Spinal cord (tissue), 9 donors: ENCODE measurements at regions not wholly inside any gene's neighbourhood (a gene's known extent, or its start where the extent isn't known, plus 50 kb on each side); places are given as distances from the start of the nearest gene placed in this dataset.
"Not testable (repeated sequence)": the region's sequence is repeated elsewhere in the genome, so short reads cannot be mapped to it uniquely, and the experiment has no call there.

Source experiments
- DNase-seq, 6 donors: peaks; one replicate each; pipeline versions ENCODE4 v3.0.0 to v3.0.0-alpha.2; 2013 to 2015; ENCODE audit warnings: low spot score in 6 of 6, low read depth in 4 of 6
- H3K27ac ChIP-seq: one replicate; pipeline ENCODE4 v1.5.1; 2013; ENCODE audit warnings: low read depth, low read length, control low read depth
- H3K27me3 ChIP-seq: one replicate; pipeline ENCODE4 v1.6.1; 2013; ENCODE audit warnings: low read length; ENCODE audit not compliant: control insufficient read depth, insufficient read depth
- H3K36me3 ChIP-seq: one replicate; pipeline ENCODE4 v1.6.1; 2013; ENCODE audit warnings: low read length; ENCODE audit not compliant: control insufficient read depth, insufficient read depth
- H3K4me1 ChIP-seq: one replicate; pipeline ENCODE4 v1.6.1; 2013; ENCODE audit warnings: low read length; ENCODE audit not compliant: control insufficient read depth, insufficient read depth
- H3K4me3 ChIP-seq: one replicate; pipeline ENCODE4 v1.5.1; 2013; ENCODE audit warnings: low read depth, low read length, control low read depth
- H3K9me3 ChIP-seq: one replicate; pipeline ENCODE4 v1.6.1; 2013; ENCODE audit warnings: low read length; ENCODE audit not compliant: control insufficient read depth, insufficient read depth
- WGBS: methylation state at CpG from one replicate; pipeline ENCODE4 v1.1.5; 2013; ENCODE audit warnings: missing lambda C conversion rate; ENCODE audit not compliant: insufficient coverage; 5-methylcytosine and 5-hydroxymethylcytosine counted together
- donor health status: healthy.

DNA sequence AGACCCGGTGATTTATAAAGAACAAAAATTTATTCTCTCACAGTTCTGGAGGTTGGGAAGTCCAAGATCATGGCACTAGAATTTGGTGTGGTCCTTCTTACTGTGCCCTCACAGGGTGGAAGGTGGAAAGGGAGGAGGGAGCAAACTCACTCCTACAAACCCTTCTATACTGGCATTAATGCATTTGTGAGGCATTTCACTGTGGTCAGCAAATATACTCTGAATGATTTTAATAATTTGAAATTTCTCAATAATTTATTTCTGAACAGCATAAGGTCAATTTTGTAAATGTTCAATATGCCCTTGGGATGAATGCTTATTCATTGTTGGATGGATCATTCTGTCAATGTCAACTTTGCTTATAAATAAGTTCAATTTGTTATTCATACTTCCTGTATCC lies 120.6 kb downstream of the GATA6 start:
- no peaks in the 10 kb centered on the region for H3K27me3 ChIP-seq
- H3K9me3 ChIP-seq: no peaks in the 10 kb centered on the region
- H3K4me1 ChIP-seq: no peaks in the 10 kb centered on the region
- no peak for DNase-seq
- H3K36me3 ChIP-seq: no peaks in the 10 kb centered on the region
- WGBS: no CpG with 5 or more reads among the region's 1 CpG
- no peak overlapping the region for H3K27ac ChIP-seq
- H3K4me3 ChIP-seq: no peak overlapping the region

DNA sequence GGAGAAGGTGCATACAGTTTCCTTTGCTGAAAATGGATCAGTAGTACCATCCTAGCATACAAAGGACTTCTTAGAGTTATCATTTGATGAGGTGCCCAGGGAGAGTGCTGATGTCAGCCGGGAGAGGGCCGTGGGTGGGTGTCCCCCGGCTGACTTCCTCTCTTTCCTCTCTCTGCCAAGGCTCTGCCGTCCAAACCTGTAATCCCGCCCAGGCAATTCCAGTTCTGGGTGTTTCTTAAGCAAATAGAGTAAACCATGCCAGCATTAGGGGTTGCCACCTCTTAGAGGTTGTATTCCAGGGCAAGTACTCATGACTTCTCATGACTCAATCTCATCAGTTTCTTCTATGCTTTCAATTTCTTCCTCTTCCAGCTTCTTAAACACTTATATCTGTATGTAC lies 117.2 kb downstream of the GATA6 start:
- no peaks in the 10 kb centered on the region for H3K9me3 ChIP-seq
- H3K36me3 ChIP-seq: no peaks in the 10 kb centered on the region
- DNase-seq: no peak
- H3K27me3 ChIP-seq: no peaks in the 10 kb centered on the region
- H3K4me3 ChIP-seq: no peak overlapping the region
- no peak overlapping the region for H3K27ac ChIP-seq
- WGBS: 60% methylated on average over 2 of the region's 5 CpGs
- H3K4me1 ChIP-seq: no peaks in the 10 kb centered on the region

DNA sequence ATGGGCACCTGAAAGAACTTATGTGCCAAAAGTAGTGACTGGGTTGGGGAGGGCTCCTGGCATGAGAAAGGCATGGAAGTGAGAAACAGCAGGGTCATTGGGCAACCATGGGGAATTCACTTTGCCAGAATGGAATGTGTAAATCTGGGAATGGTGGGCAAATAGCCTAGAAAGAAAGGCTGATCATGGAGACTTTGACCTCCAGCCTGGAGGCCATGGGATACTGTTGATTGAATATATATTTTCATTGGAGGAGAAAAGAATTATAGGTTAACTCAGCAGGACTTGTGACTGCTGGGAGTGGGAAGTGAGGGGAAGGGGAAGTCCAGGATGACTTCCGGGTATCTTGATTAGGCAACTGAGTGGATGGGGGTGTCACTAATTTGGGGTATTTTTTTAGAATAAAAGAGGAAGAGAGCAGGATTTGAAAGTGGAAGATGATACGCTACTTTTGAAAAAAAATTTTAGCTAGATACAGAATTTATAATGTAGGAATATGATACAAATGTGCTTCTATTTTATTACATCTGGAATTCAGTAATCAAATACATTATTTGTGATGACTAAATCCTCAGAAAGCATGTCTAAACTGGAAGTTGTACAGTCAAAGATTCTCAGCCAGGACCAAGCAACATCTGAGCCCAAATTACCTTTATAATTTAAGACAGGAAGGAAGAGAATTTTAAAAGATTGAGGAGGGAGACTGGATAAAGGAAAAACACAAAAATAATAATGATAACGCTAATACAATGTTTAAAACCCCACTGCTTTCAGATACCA lies 116.2 kb downstream of the GATA6 start:
- no peak overlapping the region for H3K4me3 ChIP-seq
- no peaks in the 10 kb centered on the region for H3K36me3 ChIP-seq
- 67% methylated on average over 1 of the region's 3 CpGs for WGBS
- H3K9me3 ChIP-seq: no peaks in the 10 kb centered on the region
- H3K27ac ChIP-seq: no peak overlapping the region
- DNase-seq: no peak
- no peaks in the 10 kb centered on the region for H3K4me1 ChIP-seq
- no peaks in the 10 kb centered on the region for H3K27me3 ChIP-seq

GRCh38 chr18:22284581-22285360 lies 115.4 kb downstream of the GATA6 start:
- DNase-seq: no peak
- WGBS: no CpG with 5 or more reads among the region's 3 CpGs
- H3K4me3 ChIP-seq: no peak overlapping the region
- no peaks in the 10 kb centered on the region for H3K27me3 ChIP-seq
- H3K27ac ChIP-seq: no peak overlapping the region
- H3K4me1 ChIP-seq: no peaks in the 10 kb centered on the region
- H3K36me3 ChIP-seq: no peaks in the 10 kb centered on the region
- no peaks in the 10 kb centered on the region for H3K9me3 ChIP-seq

- H3K4me3 ChIP-seq, H3K9me3 ChIP-seq, DNase-seq, H3K4me1 ChIP-seq, H3K27me3 ChIP-seq, H3K36me3 ChIP-seq, H3K27ac ChIP-seq: not testable (repeated sequence)
- no CpG with 5 or more reads among the region's 4 CpGs for WGBS
These were observed 114.5 kb downstream of the GATA6 start for GRCh38 chr18:22283855-22284254.

DNA sequence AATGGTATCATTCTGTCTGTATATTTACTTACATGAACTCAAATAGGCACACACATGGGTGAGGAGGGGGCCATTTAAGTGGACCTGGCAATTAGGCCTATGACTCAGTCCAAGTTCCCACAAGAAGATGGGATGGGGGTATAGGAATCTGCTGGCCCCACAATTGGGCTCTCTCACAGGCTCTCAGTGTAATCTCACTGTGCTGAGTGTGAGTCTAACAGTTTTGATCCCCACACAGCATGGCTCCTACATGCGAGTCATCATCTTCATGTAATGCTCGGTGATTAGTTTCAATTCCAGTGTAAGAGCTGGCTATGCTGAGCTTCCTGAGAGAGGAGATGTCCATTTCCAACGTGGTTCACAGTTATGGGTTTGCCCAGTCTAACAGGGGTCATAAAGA lies 114.0 kb downstream of the GATA6 start:
- DNase-seq: no peak
- no peaks in the 10 kb centered on the region for H3K9me3 ChIP-seq
- H3K4me1 ChIP-seq: no peaks in the 10 kb centered on the region
- no peaks in the 10 kb centered on the region for H3K36me3 ChIP-seq
- H3K4me3 ChIP-seq: no peak overlapping the region
- no peaks in the 10 kb centered on the region for H3K27me3 ChIP-seq
- 83% methylated on average over 3 of the region's 3 CpGs for WGBS
- H3K27ac ChIP-seq: no peak overlapping the region

DNA sequence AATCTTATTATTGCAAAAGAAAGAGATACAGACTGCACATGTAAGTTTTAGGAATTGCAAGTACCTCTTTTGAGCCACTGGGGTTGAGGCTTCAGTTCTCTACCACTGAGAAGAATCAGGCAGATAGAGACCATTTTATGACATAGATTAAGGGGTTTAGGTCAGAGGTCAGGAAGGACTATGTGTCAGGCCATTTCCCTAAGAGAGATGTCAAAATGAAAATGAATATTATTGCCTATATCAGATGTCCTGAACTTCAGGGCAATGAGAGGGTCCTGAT lies 113.7 kb downstream of the GATA6 start:
- no peaks in the 10 kb centered on the region for H3K4me1 ChIP-seq
- no peaks in the 10 kb centered on the region for H3K9me3 ChIP-seq
- no peaks in the 10 kb centered on the region for H3K27me3 ChIP-seq
- DNase-seq: no peak
- no peaks in the 10 kb centered on the region for H3K36me3 ChIP-seq
- no peak overlapping the region for H3K27ac ChIP-seq
- H3K4me3 ChIP-seq: no peak overlapping the region

DNA sequence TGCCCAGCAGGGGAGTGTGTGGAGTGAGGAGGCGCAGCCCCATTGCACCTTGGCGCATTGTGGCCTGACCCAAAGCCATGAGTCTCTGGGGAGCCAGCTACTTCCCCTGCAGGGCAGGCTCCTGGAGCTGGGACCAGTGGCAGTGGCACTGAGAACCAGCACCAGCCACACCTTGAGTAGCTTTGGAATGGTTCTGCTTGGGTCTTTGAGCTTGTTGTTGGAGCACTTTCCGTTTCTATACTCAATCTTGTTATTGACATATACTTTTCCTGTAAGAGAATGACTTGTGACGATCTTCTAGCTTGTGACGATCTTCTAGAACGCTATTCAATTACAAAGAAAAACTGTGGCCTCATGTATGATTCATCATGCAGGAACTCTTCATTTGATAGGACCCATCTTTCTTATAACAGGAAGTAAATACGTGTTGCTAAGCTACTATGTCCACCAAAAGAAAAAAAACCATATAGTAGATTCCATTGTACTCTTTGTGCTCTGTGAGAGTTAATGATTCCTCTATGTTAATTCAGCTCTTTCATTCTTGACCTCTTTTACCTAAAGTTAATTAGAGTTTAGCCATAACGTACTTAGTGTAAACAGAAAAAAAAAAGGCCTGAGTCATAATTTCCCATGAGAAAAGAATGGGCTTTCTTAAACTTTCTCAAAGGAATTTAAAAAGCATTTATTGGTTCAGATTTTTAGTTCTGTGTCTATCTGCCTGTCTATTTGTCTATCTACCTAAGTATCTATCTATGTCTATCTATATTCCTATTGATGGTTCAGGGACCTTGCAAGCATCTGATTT lies 113.1 kb downstream of the GATA6 start:
- Histone ChIP-seq H3K36me3 (no peaks in the 10 kb centered on the region), H3K4me3 (no peak overlapping the region), H3K27me3 (no peaks in the 10 kb centered on the region), H3K9me3 (no peaks in the 10 kb centered on the region), H3K27ac (no peak overlapping the region), H3K4me1 (no peaks in the 10 kb centered on the region)
- DNase-seq: no peak
- 71% methylated on average over 5 of the region's 8 CpGs for WGBS

DNA sequence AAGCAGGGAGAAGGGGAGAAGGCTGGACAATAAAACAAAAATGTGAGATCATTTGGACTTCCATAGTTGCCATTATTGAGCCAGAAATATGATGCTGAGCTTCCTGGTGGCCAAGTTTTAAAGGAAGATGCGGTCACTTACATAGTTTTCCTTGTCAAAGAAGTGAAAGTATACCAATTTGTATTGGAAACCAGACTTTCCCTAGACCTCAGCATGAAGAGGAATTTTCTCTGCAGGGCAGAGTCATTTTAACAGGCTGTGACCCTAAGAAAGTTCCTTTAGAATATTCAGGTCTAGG lies 111.0 kb downstream of the GATA6 start:
- no peaks in the 10 kb centered on the region for H3K36me3 ChIP-seq
- DNase-seq: no peak
- WGBS: no CpG with 5 or more reads among the region's 1 CpG
- H3K4me3 ChIP-seq: no peak overlapping the region
- no peaks in the 10 kb centered on the region for H3K4me1 ChIP-seq
- H3K9me3 ChIP-seq: no peaks in the 10 kb centered on the region
- H3K27me3 ChIP-seq: no peaks in the 10 kb centered on the region
- no peak overlapping the region for H3K27ac ChIP-seq
